A549 (cell line): ENCODE measurements at regions not wholly inside any gene's neighbourhood (a gene's known extent, or its start where the extent isn't known, plus 50 kb on each side); places are given as distances from the start of the nearest gene placed in this dataset.

Source experiments
- ATAC-seq, 2 experiments: fragments of 200-7000 bp in 1 of 2; fragments of >200 bp in 1 of 2; cut with Nextera tagmentation in 1 of 2; cut with Tn5 transposase in 1 of 2; 3 replicates each; pipeline versions ENCODE4 v1.8.0 to v1.9.1; 2018 to 2020; ENCODE audit warnings: mild to moderate bottlenecking in 1 of 2, moderate library complexity in 1 of 2
- CTCF ChIA-PET: fragments of 300-600 bp; sonication (Branson Sonifier 250); formaldehyde crosslinking; extraction: SDS; loops from one replicate; lab custom pipeline; 2021; ENCODE audit warnings: antibody characterized with exemption, inconsistent platforms; lab: Yijun Ruan, JAX
- POLR2A ChIA-PET: fragments of 350-600 bp; formaldehyde crosslinking; extraction: SDS; loops from one replicate; lab custom pipeline; 2021; ENCODE audit warnings: antibody characterized with exemption, inconsistent platforms; lab: Yijun Ruan, JAX
- DNase-seq, 2 experiments: peaks; one replicate each; pipeline versions ENCODE4 v3.0.0 to v3.0.0-alpha.2; 2011 to 2016; ENCODE audit warnings: low read depth in 1 of 2, low spot score in 1 of 2
- FAIRE-seq: peaks from 2 replicates; lab custom pipeline; 2011; peaks lifted over from hg19 to GRCh38; lab: Jason Lieb, UNC
- H3K27ac ChIP-seq, 2 experiments: fragments of >200 bp; sonication (Bioruptor Twin); formaldehyde crosslinking; 3 replicates each; pipeline ENCODE4 v1.5.1; 2016 to 2017
- H3K4me1 ChIP-seq: fragments of >200 bp; sonication (Bioruptor Twin); formaldehyde crosslinking; 3 replicates; pipeline ENCODE4 v1.6.1; 2016
- H3K4me2 ChIP-seq: fragments of >200 bp; sonication (Bioruptor Twin); formaldehyde crosslinking; 3 replicates; pipeline ENCODE4 v1.6.1; 2016
- H3K4me3 ChIP-seq: fragments of >200 bp; sonication (Bioruptor Twin); formaldehyde crosslinking; 3 replicates; pipeline ENCODE4 v1.5.1; 2016
- H3K9me3 ChIP-seq: fragments of >200 bp; sonication (Bioruptor Twin); formaldehyde crosslinking; 3 replicates; pipeline ENCODE4 v1.6.1; 2016
- CBX2 ChIP-seq: fragments of 200-600 bp; sonication (generic); IDR thresholded peaks from 2 replicates; pipeline ENCODE4 v1.6.1; 2016; ENCODE audit warnings: low read depth, mild to moderate bottlenecking, borderline replicate concordance
- CBX8 ChIP-seq: fragments of 200-600 bp; sonication (generic); IDR thresholded peaks from 2 replicates; pipeline ENCODE4 v1.6.1; 2016
- CHD2 ChIP-seq: fragments of 150-350 bp; IDR thresholded peaks from 2 replicates; pipeline ENCODE4 v1.6.1; 2014; ENCODE audit warnings: low read length; ENCODE audit not compliant: partially characterized antibody
- EHF ChIP-seq: fragments of 250-450 bp; sonication (Bioruptor Pico); IDR thresholded peaks from 2 replicates; pipeline ENCODE4 v1.5.0; 2020; ENCODE audit warnings: mild to moderate bottlenecking
- ELK1 ChIP-seq: fragments of 150-350 bp; IDR thresholded peaks from 2 replicates; pipeline ENCODE4 v1.6.1; 2014; ENCODE audit warnings: low read depth, mild to moderate bottlenecking, low read length
- EP300 ChIP-seq, 2 experiments: fragments of >200 bp; sonication (Bioruptor Twin); formaldehyde crosslinking; IDR thresholded peaks; 2 replicates in 1 of 2; 3 replicates in 1 of 2; pipeline ENCODE4 v1.6.1; 2016 to 2017
- FOSL2 ChIP-seq, 2 experiments: fragments of 450-650 bp in 1 of 2; fragments of >200 bp in 1 of 2; sonication (Bioruptor Twin) in 1 of 2; formaldehyde crosslinking; IDR thresholded peaks; 2 replicates each; pipeline versions ENCODE4 v1.5.0 to v1.6.1; 2016 to 2020; ENCODE audit warnings: mild to moderate bottlenecking in 1 of 2, moderate library complexity in 1 of 2
- FOXS1 ChIP-seq: fragments of 250-450 bp; sonication (Bioruptor Pico); IDR thresholded peaks from 2 replicates; pipeline ENCODE4 v1.5.0; 2020; ENCODE audit warnings: mild to moderate bottlenecking, moderate library complexity
- GATA3 ChIP-seq: IDR thresholded peaks from 2 replicates; pipeline ENCODE4 v1.6.1; 2012; ENCODE audit warnings: borderline replicate concordance
- HEYL ChIP-seq: fragments of 250-450 bp; sonication (Bioruptor Pico); IDR thresholded peaks from 2 replicates; pipeline ENCODE4 v1.8.0; 2021; ENCODE audit warnings: mild to moderate bottlenecking, moderate library complexity
- HOXA7 ChIP-seq: fragments of 250-450 bp; sonication (Bioruptor Pico); IDR thresholded peaks from 2 replicates; pipeline ENCODE4 v1.5.0; 2020; ENCODE audit warnings: mild to moderate bottlenecking, moderate library complexity
- HOXB13 ChIP-seq: fragments of 250-450 bp; sonication (Bioruptor Pico); IDR thresholded peaks from 2 replicates; pipeline ENCODE4 v1.5.0; 2020; ENCODE audit warnings: low read depth, mild to moderate bottlenecking, moderate library complexity
- HOXB5 ChIP-seq: fragments of 250-450 bp; sonication (Bioruptor Pico); IDR thresholded peaks from 2 replicates; pipeline ENCODE4 v1.5.0; 2020; ENCODE audit warnings: mild to moderate bottlenecking, moderate library complexity
- KDM1A ChIP-seq: fragments of 200-600 bp; sonication (generic); IDR thresholded peaks from 2 replicates; pipeline ENCODE4 v1.6.1; 2016; ENCODE audit warnings: low read depth, mild to moderate bottlenecking
- MAFK ChIP-seq: fragments of 450-650 bp; IDR thresholded peaks from 2 replicates; pipeline ENCODE4 v1.6.1; 2014; ENCODE audit not compliant: partially characterized antibody
- MAX ChIP-seq: IDR thresholded peaks from 2 replicates; pipeline ENCODE4 v1.6.1; 2012
- MYC ChIP-seq: IDR thresholded peaks from 2 replicates; pipeline ENCODE4 v1.6.1; 2012; ENCODE audit warnings: mild to moderate bottlenecking, inconsistent platforms, low read length, improper control_type of control experiment, borderline replicate concordance
- NR3C1 ChIP-seq: fragments of >200 bp; sonication (Bioruptor Twin); formaldehyde crosslinking; IDR thresholded peaks from 3 replicates; pipeline ENCODE4 v1.6.1; 2017
- PBX3 ChIP-seq: IDR thresholded peaks from 2 replicates; pipeline ENCODE4 v1.6.1; 2012
- POLR2AphosphoS2 ChIP-seq: conservative IDR thresholded peaks from 2 replicates; pipeline ENCODE4 v1.6.1; 2012; ENCODE audit warnings: low read length, improper control_type of control experiment, inconsistent platforms
- RAD21 ChIP-seq, 2 experiments: fragments of >200 bp in 1 of 2; sonication (Bioruptor Twin) in 1 of 2; formaldehyde crosslinking in 1 of 2; IDR thresholded peaks in 1 of 2; conservative IDR thresholded peaks in 1 of 2; 2 replicates in 1 of 2; 3 replicates in 1 of 2; pipeline ENCODE4 v1.6.1; 2012 to 2018; ENCODE audit warnings: inconsistent platforms in 1 of 2
- REST ChIP-seq: fragments of 200-600 bp; sonication (generic); IDR thresholded peaks from 2 replicates; pipeline ENCODE4 v1.6.1; 2016; ENCODE audit warnings: antibody characterized with exemption, mild to moderate bottlenecking, moderate library complexity
- RNF2 ChIP-seq: fragments of 200-600 bp; sonication (generic); IDR thresholded peaks from 2 replicates; pipeline ENCODE4 v1.6.1; 2016; ENCODE audit warnings: low read depth, mild to moderate bottlenecking, antibody characterized with exemption, moderate library complexity, borderline replicate concordance
- SREBF2 ChIP-seq: fragments of 450-650 bp; IDR thresholded peaks from 2 replicates; pipeline ENCODE4 v1.6.1; 2014; ENCODE audit warnings: mild to moderate bottlenecking, moderate library complexity
- TFCP2L1 ChIP-seq: fragments of 250-450 bp; sonication (Bioruptor Pico); IDR thresholded peaks from 2 replicates; pipeline ENCODE4 v1.5.0; 2021; ENCODE audit warnings: mild to moderate bottlenecking
- TP53 ChIP-seq: fragments of 250-450 bp; sonication (Bioruptor Pico); IDR thresholded peaks from 2 replicates; pipeline ENCODE4 v1.5.0; 2021; ENCODE audit warnings: mild to moderate bottlenecking, moderate library complexity
- ZNF302 ChIP-seq: fragments of 250-450 bp; sonication (Bioruptor Pico); IDR thresholded peaks from 2 replicates; pipeline ENCODE4 v1.9.0; 2021; ENCODE audit warnings: inconsistent platforms, mild to moderate bottlenecking, moderate library complexity
- WGBS: methylation state at CpG from one replicate; pipeline ENCODE4 v1.1.6; 2017; ENCODE audit errors: missing lambda C conversion rate; 5-methylcytosine and 5-hydroxymethylcytosine counted together

- FAIRE-seq: no peak
- WGBS: 56% methylated on average over 5 of the region's 5 CpGs
- Histone ChIP-seq H3K4me3 (no peak overlapping the region), H3K4me2 (no peak overlapping the region), H3K9me3 (no peaks in the 10 kb centered on the region), H3K4me1 (no peaks in the 10 kb centered on the region), H3K27ac (no peak overlapping the region)
- ChIA-PET POLR2A (no interaction called here), CTCF (interaction anchor here (1.3 kb wide), 1 partner anchor 24 kb away, joined by 3 read pairs; no protein-coding TSS in a partner anchor)
- TF ChIP-seq ELK1 (no peak), MYC (no peak), CBX8 (no peak), MAFK (no peak), ZNF302 (no peak), EP300 (IDR thresholded peaks at IDR 0.05) (no peak), TP53 (CRISPR knock-in tag) (no peak), HOXA7 (CRISPR knock-in tag) (no peak), EHF (no peak), RAD21 (conservative IDR thresholded peaks at IDR 0.05 in 1 of 2, IDR thresholded peaks at IDR 0.05 in 1 of 2) (no peak), REST (no peak), GATA3 (no peak), TFCP2L1 (no peak), POLR2AphosphoS2 (no peak), FOXS1 (CRISPR knock-in tag) (no peak), HOXB5 (CRISPR knock-in tag) (no peak), MAX (no peak)
- no peak for ATAC-seq
- DNase-seq: no peak
Measured at GRCh38 chr3:16801698-16802097, 83.1 kb upstream of the PLCL2 start.

GRCh38 chr3:16802389-16802788, 82.4 kb upstream of the PLCL2 start:
- ChIA-PET POLR2A (no interaction called here), CTCF (interaction anchor here (0.9 to 1.3 kb wide), 2 partner anchors 13 to 23 kb away, joined by 3 to 5 read pairs; no protein-coding TSS in a partner anchor)
- H3K4me1 ChIP-seq: no peaks in the 10 kb centered on the region
- no peaks in the 10 kb centered on the region for H3K9me3 ChIP-seq
- ATAC-seq: no peak
- WGBS: 35% methylated on average over 3 of the region's 3 CpGs
- DNase-seq: no peak
- H3K27ac ChIP-seq: no peak overlapping the region
- no peak for FAIRE-seq
- H3K4me2 ChIP-seq: no peak overlapping the region
- no peak overlapping the region for H3K4me3 ChIP-seq
- no peak for TF ChIP-seq HOXB13 (CRISPR knock-in tag)
- no peak for TF ChIP-seq CBX8
- TF ChIP-seq CBX2: no peak
- TF ChIP-seq SREBF2: no peak
- TF ChIP-seq CHD2: no peak
- TF ChIP-seq RNF2: no peak
- TF ChIP-seq HOXA7 (CRISPR knock-in tag): no peak
- no peak for TF ChIP-seq GATA3
- TF ChIP-seq KDM1A: no peak
- TF ChIP-seq RAD21 (conservative IDR thresholded peaks at IDR 0.05 in 1 of 2, IDR thresholded peaks at IDR 0.05 in 1 of 2): no peak
- TF ChIP-seq HEYL (CRISPR knock-in tag): no peak
- no peak for TF ChIP-seq PBX3
- no peak for TF ChIP-seq ELK1
- no peak for TF ChIP-seq FOSL2 (IDR thresholded peaks at IDR 0.05)
- no peak for TF ChIP-seq FOSL2 (CRISPR knock-in tag; IDR thresholded peaks at IDR 0.05)
- TF ChIP-seq NR3C1: no peak
